ENCODE measurements at regions not wholly inside any gene's neighbourhood (a gene's known extent, or its start where the extent isn't known, plus 50 kb on each side); places are given as distances from the start of the nearest gene placed in this dataset.

GRCh38 chr2:104407641-104408040 is 446.3 kb upstream of the POU3F3 start:
- no peak for DNase-seq (ENCODE audit: low spot score)

- DNase-seq (ENCODE audit: low spot score): no peak
These were observed 445.6 kb upstream of the POU3F3 start for GRCh38 chr2:104408266-104408665.

GRCh38 chr2:104410136-104410535 is 443.8 kb upstream of the POU3F3 start:
- no peak for DNase-seq (ENCODE audit: low spot score)

- DNase-seq (ENCODE audit: low spot score): peak; percentile 2
These were observed 441.5 kb upstream of the POU3F3 start for GRCh38 chr2:104412384-104412783.

GRCh38 chr2:104413890-104414289 is 440.0 kb upstream of the POU3F3 start:
- DNase-seq (ENCODE audit: low spot score): no peak

- DNase-seq (ENCODE audit: low spot score): no peak
These were observed 438.6 kb upstream of the POU3F3 start for GRCh38 chr2:104415284-104415683.

GRCh38 chr2:104416339-104417000 is 437.4 kb upstream of the POU3F3 start:
- DNase-seq (ENCODE audit: low spot score): no peak

- DNase-seq (ENCODE audit: low spot score): no peak
These were observed 433.5 kb upstream of the POU3F3 start for GRCh38 chr2:104420420-104420819.

- DNase-seq (ENCODE audit: low spot score): no peak
These were observed 433.0 kb upstream of the POU3F3 start for GRCh38 chr2:104420953-104421352.

GRCh38 chr2:104425850-104426595 is 427.9 kb upstream of the POU3F3 start:
- no peak for DNase-seq (ENCODE audit: low spot score)

- DNase-seq (ENCODE audit: low spot score): no peak
These were observed 425.8 kb upstream of the POU3F3 start for GRCh38 chr2:104428155-104428554.

GRCh38 chr2:104429639-104430358 is 424.1 kb upstream of the POU3F3 start:
- no peak for DNase-seq (ENCODE audit: low spot score)

- no peak for DNase-seq (ENCODE audit: low spot score)
These were observed 423.6 kb upstream of the POU3F3 start for GRCh38 chr2:104430359-104430740.

GRCh38 chr2:104430852-104431251 is 423.1 kb upstream of the POU3F3 start:
- no peak for DNase-seq (ENCODE audit: low spot score)

GRCh38 chr2:104431701-104432121 is 422.2 kb upstream of the POU3F3 start:
- no peak for DNase-seq (ENCODE audit: low spot score)

GRCh38 chr2:104432401-104432800 is 421.5 kb upstream of the POU3F3 start:
- no peak for DNase-seq (ENCODE audit: low spot score)

- no peak for DNase-seq (ENCODE audit: low spot score)
These were observed 420.9 kb upstream of the POU3F3 start for GRCh38 chr2:104432991-104433390.

GRCh38 chr2:104433657-104434056 is 420.3 kb upstream of the POU3F3 start:
- no peak for DNase-seq (ENCODE audit: low spot score)

- no peak for DNase-seq (ENCODE audit: low spot score)
These were observed 419.6 kb upstream of the POU3F3 start for GRCh38 chr2:104434318-104434792.

- no peak for DNase-seq (ENCODE audit: low spot score)
These were observed 418.9 kb upstream of the POU3F3 start for GRCh38 chr2:104434966-104435365.

- no peak for DNase-seq (ENCODE audit: low spot score)
These were observed 415.4 kb upstream of the POU3F3 start for GRCh38 chr2:104438481-104438880.

- no peak for DNase-seq (ENCODE audit: low spot score)
These were observed 410.8 kb upstream of the POU3F3 start for GRCh38 chr2:104443145-104443544.

- DNase-seq (ENCODE audit: low spot score): no peak
These were observed 409.5 kb upstream of the POU3F3 start for GRCh38 chr2:104444392-104444791.

Measured in hematopoietic multipotent progenitor cell treated with erythropoietin and hydrocortisone succinate and interleukin-3 and kit ligand, for 15 days (in vitro differentiated cells).